ENCODE measurements at regions not wholly inside any gene's neighbourhood (a gene's known extent, or its start where the extent isn't known, plus 50 kb on each side); places are given as distances from the start of the nearest gene placed in this dataset.
A peak's percentile ranks its signal among the peaks of the same experiment; 100 is the strongest.

DNA sequence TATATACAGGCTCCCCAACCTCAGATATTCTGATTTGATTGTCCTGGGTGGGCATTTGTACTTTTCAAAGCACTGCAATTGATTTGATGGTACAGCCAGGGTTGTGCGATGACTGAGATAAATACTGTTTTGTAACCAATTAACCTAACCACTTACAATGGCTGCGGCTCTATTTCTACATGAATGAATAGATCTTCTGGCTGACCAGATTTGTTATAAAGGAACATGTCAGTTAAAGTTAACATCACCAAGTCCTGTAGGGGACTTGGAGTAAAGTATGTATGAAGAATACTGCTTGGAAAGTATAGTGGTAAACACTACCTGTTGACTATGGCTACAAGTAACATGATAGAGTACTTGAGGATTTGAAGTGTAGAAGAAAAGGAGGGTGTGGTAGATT lies 369.2 kb upstream of the JAG1 start:
- TF ChIP-seq, protein P1, sequence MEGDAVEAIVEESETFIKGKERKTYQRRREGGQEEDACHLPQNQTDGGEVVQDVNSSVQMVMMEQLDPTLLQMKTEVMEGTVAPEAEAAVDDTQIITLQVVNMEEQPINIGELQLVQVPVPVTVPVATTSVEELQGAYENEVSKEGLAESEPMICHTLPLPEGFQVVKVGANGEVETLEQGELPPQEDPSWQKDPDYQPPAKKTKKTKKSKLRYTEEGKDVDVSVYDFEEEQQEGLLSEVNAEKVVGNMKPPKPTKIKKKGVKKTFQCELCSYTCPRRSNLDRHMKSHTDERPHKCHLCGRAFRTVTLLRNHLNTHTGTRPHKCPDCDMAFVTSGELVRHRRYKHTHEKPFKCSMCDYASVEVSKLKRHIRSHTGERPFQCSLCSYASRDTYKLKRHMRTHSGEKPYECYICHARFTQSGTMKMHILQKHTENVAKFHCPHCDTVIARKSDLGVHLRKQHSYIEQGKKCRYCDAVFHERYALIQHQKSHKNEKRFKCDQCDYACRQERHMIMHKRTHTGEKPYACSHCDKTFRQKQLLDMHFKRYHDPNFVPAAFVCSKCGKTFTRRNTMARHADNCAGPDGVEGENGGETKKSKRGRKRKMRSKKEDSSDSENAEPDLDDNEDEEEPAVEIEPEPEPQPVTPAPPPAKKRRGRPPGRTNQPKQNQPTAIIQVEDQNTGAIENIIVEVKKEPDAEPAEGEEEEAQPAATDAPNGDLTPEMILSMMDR (IDR thresholded peaks at IDR 0.05; ENCODE audit: low read depth, low read length) = no peak
- H3K4me3 ChIP-seq (ENCODE audit: low read depth, low read length) = no peak overlapping the region
- no peak for DNase-seq (ENCODE audit: low read depth, low spot score)
- in situ Hi-C loops (cut with HindIII; ENCODE audit: low sequenced_read_pairs) = no loop called here

DNA sequence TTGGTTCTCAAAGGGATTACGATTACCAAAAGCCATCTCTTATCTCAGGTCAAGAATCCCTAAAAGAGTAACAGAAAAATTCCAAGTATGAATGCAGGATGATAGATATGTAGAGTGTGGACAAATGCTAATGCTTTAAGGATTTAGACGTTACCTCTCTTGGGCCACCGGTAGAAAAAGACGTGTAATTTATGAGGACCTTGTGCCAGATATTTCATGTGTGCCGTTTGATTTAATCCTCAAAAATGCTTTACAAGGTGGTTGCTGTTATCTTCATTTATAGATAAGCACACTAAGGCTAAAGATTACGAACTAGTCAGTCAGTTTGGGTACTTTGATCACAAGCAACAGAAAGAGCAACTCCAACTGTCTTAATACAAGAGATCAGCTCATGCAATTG lies 370.8 kb upstream of the JAG1 start:
- DNase-seq (ENCODE audit: low read depth, low spot score) = no peak
- no peak overlapping the region for H3K4me3 ChIP-seq (ENCODE audit: low read depth, low read length)
- in situ Hi-C loops (cut with HindIII; ENCODE audit: low sequenced_read_pairs) = no loop called here
- TF ChIP-seq, protein P1 (IDR thresholded peaks at IDR 0.05; ENCODE audit: low read depth, low read length) = no peak

DNA sequence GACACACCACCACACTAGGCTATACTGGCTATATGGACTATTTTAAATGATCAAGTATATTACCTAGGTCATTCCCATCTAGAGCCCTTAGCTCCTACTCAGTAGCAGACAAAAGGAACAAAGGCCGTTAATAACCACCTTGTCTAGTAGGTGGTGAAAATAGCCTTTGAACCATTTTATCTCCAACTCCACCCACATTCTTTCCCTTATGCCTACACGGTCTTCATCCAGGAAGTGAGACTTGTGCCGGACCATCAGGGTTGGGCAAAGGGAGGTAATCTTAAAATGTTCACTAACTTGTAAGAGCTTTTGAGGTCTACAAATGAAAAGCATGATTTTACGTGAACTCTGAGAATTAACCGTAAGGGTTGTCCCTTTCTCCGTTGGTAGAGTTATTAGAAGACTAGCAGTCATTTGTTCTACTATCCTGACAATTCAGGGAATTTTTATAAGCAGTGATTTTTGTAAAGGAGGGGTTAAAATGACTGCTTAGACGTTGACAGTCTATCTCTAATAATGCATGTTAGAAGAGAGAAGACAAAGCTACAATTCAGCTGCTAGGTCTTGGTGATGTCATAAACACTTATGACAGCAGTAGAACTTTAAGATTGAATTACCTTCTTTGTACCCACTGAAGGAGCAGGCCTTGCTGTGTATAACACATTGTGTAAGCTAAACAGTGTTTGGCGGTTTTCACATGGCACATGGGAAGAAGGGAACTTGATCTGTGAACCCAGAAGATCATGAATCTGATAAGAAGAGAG lies 371.8 kb upstream of the JAG1 start:
- TF ChIP-seq, protein P1 (IDR thresholded peaks at IDR 0.05; ENCODE audit: low read depth, low read length) = no peak
- H3K4me3 ChIP-seq (ENCODE audit: low read depth, low read length) = no peak overlapping the region
- no peak for DNase-seq (ENCODE audit: low read depth, low spot score)
- in situ Hi-C loops (cut with HindIII; ENCODE audit: low sequenced_read_pairs) = no loop called here

DNA sequence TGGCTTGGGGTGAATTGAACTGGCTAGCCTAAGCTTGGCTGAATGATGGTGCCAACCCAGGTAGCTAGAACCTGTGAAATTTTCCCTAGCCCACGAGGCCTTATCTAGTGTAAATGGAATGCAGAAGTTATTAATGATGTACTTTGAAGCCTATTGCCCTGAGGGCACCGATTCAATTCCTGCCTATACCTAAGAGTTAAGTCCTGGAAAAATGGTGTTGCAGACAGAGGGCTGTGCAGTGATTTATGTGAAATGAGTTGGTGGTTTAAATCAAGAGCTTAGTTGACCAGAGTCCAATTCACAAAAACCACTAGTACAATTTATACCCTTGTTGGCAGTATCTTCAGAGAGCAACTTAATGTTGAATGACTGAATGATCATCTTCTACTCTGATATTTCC lies 373.8 kb upstream of the JAG1 start:
- DNase-seq (ENCODE audit: low read depth, low spot score) = peak; percentile 47
- no peak overlapping the region for H3K4me3 ChIP-seq (ENCODE audit: low read depth, low read length)
- TF ChIP-seq, protein P1 (IDR thresholded peaks at IDR 0.05; ENCODE audit: low read depth, low read length) = no peak
- in situ Hi-C loops (cut with HindIII; ENCODE audit: low sequenced_read_pairs) = no loop called here

DNA sequence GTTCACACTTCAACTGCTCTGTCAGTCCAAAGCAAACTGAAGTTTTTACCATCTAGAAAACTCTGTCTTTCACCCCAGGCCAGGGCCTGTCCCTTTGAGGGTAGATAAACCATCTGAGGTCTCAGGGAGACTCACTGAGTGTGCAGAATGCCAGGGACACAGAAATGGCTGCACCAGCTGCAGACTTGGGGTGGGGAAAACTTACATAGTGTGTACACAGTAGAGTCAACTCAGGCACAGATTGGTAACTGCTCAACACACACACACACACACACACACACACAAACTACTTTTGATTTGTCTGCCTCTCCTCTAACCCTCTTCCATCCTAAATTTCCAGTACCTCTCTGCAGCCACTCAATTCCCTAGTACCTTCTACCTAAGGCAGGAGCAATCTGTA lies 374.9 kb upstream of the JAG1 start:
- in situ Hi-C loops (cut with HindIII; ENCODE audit: low sequenced_read_pairs) = no loop called here
- no peak for DNase-seq (ENCODE audit: low read depth, low spot score)
- TF ChIP-seq, protein P1 (IDR thresholded peaks at IDR 0.05; ENCODE audit: low read depth, low read length) = no peak
- H3K4me3 ChIP-seq (ENCODE audit: low read depth, low read length) = no peak overlapping the region

DNA sequence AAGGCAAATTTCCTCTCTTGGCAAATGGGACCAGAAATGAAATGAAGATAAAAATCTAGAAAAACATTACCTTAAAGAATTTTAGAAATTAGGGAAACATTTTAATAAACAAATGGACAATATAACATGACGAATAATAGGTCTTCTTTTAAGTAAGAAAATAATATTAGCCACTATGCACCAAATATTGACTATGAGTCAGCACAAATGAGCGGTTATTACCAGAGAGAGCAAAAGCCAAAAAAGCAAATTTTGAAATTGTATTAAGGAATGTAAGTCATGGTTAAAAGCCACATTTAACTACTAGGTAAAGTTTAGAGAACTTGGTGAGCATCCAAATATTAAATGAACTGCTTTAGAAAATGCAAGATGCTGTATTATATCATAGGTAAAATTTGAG lies 376.6 kb upstream of the JAG1 start:
- H3K4me3 ChIP-seq (ENCODE audit: low read depth, low read length) = no peak overlapping the region
- in situ Hi-C loops (cut with HindIII; ENCODE audit: low sequenced_read_pairs) = no loop called here
- no peak for DNase-seq (ENCODE audit: low read depth, low spot score)
- TF ChIP-seq, protein P1 (IDR thresholded peaks at IDR 0.05; ENCODE audit: low read depth, low read length) = no peak

Data from astrocyte of the spinal cord (primary cell).